Stimulated activated CD4-positive, alpha-beta T cell treated with anti-CD3 and anti-CD28 coated beads, TNF-alpha, amount 100 ng/mL, for 48 hours (primary cell): ENCODE measurements at regions not wholly inside any gene's neighbourhood (a gene's known extent, or its start where the extent isn't known, plus 50 kb on each side); places are given as distances from the start of the nearest gene placed in this dataset.
"Not testable (repeated sequence)": the region's sequence is repeated elsewhere in the genome, so short reads cannot be mapped to it uniquely, and the experiment has no call there.

Experiments used
- DNase-seq, 3 donors: peaks; one replicate each; pipeline ENCODE4 v3.0.0-alpha.2; 2020; ENCODE audit warnings: low read depth in 3 of 3

DNA sequence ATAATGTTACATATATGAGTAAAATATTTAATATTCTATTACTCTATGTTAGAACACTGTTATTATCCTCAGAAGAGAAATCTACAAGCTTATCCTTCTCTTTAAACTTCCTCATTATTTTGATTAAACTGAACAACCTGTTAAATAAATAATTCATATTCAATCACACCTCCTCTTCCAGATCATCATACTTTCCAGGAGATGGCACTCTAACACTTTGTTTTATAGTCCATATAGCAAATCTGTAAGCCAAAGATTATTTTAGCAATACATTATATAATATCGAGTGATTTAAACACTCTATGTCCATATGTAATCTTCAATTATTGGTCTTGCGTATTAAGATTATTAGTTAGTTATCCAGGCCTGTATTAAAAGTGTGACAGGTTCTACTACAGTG is 694.1 kb downstream of the ANKRD7 start:
- no peak for DNase-seq

DNA sequence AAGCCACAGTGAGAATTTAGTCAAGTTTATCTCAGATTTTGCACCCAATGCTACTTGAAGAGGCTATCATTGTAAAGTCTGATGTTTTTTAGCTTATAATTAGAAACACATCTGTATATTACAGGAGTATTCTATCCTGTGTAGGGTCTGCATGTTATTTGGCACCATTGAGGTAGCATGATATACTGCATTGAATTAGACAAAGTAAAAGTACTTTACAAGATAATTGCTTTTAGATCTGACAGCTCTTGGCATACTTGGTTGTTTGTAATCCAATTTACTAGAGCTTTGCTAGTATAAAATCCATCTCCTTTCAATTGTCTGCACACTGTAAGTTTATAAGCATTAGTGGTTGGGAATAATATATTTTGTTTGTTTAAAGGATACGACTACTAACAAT is 714.3 kb downstream of the ANKRD7 start:
- no peak for DNase-seq

DNA sequence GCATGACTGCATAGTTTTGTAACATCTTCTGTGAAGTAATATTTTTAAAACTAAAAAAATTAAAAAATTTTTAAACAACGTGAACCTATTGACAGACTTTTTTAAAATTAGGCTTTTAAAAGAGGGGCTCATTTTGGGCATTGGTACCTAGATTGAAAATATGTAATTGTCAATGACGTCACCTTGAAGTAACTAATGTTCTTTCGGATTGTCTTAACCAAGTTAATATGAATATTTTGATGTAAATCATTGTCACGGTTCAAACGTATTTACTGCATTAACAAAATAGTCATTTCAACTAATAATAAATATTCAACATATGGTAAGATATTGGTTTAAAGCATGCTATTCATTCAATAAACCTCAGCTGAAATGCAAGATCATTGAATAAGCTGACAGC is 719.8 kb downstream of the ANKRD7 start:
- DNase-seq = no peak

DNA sequence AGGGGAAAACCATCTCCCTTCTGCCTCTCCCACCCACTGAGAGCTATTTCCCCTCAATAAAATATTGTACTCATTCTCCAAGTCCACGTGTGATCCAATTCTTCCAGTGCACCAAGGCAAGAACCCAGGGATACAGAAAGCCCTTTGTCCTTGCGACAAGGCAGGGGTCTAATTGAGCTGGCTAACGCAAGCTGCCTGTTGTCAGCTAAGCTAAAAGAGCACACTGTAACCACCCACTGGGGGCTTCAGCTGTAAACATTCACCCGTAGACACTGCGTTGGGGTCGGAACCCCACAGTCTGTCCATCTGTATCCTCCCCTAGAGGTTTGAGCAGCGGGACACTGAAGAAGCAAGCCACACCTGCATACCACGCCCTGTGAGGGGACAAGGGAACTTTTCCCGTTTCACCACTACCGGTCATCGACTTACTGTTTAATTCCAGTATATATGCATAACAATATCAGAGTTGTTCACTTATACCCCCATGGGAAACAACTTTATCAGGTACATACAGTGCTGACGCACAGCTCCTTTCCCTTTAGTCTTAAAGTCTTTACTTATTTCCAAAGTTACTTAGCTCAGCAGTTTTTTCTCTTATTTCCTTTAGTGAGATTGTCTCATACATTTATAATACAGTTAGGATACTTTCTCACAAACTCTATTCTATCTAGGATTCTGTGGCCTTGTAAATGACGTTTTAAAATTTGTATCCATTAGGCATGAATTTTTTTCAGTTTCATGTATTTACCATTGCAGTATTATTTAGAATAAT is 721.6 kb downstream of the ANKRD7 start:
- DNase-seq = no peak

DNA sequence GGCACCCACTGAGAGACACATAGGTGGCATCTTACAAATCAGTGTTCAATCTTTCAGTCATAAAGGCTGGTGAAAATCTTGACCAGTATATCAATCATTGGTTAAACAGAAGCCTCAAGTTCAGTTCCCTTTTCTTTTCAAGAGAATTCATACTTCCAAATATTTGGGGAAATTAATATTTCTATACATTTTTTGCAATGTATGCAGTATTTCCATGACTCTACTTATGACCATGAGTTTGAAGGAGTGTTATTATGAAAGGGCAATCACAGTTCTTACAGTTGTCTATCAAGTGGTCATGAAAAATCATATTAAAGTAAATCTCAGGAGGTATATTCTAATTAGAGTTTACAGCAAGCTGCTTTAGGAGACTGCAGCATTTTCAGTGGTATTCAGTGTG is 724.0 kb downstream of the ANKRD7 start:
- no peak for DNase-seq

DNA sequence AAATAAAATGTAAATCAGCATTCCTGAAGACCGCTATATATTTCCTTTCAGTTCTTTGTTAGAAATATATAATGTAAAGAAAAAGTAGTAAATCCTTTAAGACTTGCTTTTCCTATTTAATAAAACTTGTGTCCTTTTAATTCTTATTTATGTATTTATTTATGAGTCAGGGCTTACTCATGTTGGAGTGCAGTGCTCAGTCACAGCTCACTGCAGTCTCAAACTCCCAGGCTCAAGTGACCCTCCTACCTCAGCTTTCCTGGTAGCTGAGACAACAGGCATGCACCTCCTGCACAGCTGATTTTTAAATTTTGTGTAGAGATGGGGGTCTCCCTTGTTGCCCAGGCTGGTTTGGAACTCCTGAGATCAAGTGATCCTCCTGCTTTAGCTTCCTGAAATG is 724.5 kb downstream of the ANKRD7 start:
- DNase-seq = no peak

DNA sequence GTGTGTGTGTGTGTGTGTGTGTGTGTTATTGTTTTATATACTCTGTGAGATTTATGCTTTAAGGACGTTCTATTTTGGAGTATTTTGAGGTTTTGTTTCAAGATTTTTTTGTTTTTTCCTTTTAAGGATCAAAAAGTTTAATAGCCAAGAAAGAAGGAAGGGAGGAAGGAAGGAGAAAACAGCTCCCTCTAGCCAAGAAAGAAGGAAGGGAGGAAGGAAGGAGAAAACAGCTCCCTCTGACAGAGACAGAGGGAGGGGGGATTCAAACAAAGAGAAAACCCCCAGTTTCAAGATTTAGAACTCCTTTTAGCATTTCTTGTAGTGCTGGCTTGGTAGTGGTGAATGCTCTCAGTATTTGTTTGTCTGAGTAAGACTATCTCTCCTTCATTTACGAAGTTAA is 731.8 kb downstream of the ANKRD7 start:
- DNase-seq = not testable (repeated sequence)

DNA sequence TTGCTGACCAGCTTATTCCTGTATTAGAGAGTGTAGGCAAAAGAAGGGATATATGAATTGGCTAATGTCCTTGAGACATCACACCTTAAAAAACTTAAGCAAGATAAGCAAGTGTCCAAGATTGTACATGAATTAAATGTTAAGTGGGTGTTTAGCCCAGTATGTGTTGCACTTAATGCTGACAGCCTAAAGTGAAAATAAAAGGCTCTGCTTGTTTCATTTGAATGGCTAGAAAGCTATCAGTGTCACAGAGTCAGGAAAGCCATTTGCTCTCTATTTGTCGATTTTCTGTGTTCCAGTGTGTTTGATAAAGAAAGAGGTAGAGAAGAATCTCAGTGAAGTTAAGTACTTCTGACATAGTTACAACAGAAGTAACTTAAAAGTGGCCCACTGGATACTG is 744.9 kb downstream of the ANKRD7 start:
- DNase-seq = no peak

DNA sequence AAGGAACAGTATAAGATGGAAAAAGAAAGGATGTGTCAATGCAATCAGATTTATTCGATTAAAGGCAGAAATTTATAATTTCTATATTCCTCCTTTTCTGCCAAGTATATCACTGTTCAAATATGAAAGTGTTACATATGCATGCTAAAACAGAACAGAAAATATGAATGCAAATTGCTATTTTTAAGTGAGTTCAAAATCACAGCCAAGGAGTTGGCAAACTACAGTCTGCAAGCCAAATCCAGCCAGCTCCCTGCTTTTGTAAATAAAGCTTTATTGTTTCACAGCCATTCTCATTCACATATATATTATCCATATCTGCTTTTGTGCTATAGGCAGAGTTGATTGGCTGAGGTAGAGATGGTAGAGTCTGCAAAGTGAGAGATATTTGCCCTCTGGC is 747.2 kb downstream of the ANKRD7 start:
- DNase-seq = no peak

DNA sequence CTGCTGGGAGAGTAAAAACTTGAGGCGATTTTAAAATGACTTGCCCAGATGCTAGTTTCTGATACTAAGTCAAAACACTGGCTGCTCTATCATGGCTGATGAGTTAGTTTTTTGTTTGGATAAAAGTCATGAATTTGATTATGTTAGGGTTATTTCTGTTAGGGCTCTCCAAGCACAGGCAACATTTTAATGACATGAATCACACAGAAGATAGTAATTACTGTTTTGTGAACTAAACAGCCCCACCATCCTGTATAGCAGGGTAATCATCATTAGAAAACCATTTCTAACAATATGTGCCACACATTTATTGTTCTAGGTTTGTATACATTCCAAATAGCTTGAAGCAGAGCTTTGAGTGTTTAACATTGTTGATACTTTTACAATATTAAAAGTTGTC is 750.3 kb downstream of the ANKRD7 start:
- DNase-seq = no peak

DNA sequence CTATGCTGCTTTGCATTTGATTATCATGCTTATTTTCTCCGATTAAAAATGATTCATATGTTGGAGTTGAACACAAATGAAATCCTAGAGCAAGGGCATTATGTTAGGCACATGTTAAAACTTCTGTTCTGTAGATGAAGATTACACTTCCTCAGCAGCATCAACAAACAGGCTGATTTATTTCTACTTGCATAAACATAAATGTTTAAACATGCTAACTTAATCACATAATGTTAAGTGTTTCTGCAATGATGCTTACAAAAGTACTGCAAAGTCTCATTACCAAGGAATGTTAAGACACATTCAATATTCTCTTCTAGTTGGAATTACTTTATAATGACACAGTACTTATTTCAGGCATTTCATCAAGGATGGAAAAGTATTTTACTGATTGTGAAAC is 770.8 kb downstream of the ANKRD7 start:
- no peak for DNase-seq

DNA sequence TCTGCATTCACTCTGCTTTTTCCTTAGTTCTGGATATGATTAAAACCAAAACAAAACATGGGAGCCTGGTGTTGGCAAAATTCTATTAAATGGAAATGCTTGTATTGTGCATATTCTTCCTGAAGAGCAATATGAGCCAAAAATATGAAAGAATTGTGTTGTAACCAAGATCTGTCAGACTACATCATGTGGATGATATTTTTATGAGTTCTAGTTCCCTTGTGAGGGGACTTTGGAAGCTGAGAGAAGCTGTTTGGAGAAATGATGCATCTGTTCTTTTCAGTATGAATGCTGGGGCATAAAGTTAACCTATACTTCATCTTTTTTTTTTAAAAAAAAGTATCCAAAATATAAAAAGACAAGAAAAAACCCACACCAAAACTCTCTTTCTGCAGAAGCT is 782.7 kb downstream of the ANKRD7 start:
- DNase-seq = no peak

DNA sequence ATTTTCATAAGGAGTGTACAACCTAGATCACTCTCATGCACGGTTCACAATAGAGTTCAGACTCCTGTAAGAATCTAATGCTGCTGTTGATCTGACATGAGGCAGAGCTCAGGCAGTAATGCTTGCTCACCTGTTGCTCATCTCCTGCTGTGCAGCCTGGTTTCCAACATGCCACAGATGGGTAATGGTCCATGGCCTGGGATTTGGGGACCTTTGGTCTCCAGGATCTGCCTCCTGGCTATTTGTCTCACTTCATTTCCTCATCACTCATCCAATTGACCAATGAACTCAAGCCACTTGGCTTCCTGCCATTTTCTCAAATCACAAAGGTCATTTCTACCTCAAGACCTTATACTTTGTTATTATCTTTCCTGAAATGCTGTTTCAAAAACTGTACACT is 786.1 kb downstream of the ANKRD7 start:
- DNase-seq = no peak

DNA sequence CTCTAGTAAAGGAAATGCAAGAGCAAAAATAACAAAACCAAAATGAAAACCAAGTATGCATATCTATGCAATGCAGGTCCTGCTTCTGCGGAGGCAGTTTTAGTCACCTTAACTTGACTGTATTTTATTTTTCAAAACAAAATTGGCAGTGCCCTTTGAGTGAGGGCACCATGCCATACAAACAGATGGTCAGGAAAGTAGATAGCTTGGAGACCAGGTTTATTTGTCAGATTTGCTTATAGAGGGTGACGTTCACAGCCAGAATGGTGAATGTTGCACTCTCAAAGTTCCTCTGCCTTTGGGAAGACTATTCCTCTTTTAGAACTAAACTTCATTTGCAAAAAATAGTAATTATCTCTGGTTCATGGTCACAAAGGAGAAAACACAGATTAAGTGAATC is 801.9 kb downstream of the ANKRD7 start:
- no peak for DNase-seq

DNA sequence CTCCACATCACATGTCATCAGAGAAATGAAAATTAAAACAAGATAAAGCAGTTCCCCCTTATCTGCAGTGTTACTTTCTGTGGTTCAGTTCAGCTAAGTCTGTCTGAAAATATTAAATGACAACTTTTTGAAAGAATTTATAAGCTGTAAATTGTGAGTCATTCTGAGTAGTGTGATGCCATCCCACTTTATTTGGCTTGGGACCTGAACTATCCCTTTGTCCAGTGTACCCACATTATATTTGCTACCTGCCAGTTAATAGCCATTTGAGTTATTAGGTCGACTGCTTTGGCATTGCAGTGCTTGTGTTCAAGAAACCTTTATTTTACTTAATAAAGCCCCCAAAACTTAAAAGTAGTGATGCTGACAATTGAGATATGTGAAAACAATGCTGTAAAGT is 804.2 kb downstream of the ANKRD7 start:
- no peak for DNase-seq

DNA sequence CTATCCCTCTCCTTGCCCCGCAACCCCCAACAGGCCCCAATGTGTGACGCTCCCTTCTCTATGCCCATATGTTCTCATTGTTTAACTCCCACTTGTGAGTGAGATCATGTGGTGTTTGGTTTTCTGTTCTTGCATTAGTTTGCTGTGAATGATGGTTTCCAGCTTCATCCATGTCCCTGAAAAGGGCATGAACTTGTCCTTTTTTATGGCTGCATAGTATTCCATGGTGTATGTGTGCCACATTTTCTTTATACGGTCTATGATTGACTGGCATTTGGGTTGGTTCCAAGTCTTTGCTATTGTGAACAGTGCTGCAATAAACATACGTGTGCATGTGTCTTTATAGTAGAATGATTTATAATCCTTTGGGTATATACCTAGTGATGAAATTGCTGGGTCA is 807.6 kb downstream of the ANKRD7 start:
- DNase-seq = not testable (repeated sequence)

DNA sequence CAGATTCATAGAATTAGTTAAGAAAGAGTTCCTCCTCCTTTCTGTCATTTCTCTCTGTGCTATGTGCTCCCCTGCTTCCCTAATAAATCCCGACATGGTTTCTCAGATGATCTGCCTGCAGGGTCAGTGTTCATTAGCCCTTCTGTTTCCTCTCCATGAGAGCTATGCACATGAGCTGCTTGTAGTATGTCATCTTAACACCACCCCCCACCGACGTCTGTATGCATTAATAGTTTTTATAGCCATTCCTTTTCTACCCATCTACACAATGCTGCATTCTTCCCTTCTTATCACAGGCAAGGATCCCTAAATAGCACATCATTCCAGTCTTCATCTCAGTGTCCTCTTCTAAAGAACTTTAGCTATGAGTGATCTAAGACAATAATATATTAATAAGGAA is 809.1 kb downstream of the ANKRD7 start:
- DNase-seq = no peak

DNA sequence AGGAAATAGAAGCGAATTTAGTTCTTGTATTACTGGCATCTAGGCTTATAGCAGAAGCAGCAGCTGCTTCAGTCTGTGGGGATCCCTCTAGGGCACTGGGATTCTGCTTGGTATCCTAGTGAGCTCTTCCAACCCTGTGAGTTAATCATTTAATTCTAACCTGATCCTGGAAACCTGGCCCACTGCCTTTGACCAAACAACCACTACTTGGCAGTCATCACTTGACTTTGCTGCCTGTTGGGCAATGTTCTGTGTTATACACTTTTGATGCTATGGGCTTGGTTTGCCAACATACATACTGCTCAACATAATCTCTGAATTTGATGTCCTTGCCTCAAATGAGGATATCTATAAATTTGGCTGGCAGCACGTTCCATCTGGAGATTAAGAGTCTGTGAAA is 813.4 kb downstream of the ANKRD7 start:
- DNase-seq = no peak

DNA sequence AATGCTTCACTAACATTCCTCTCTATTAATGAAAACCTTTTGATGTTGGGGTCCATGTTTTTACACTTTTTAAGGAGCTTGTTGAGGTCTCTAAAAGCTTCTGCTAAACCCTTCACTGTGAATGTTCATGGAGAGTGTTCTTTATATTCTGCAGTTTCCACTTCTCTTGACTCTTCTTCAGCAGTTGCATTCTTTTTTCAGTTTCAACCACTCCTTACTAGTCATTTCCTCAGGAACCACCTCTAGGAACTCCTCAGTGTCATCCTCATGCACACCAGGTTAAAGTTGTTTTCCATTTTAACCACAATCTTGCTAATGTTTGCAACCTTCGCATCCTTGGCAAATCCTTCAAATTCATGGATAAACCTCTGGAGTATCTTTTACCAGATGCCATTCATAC is 821.6 kb downstream of the ANKRD7 start:
- DNase-seq = no peak

DNA sequence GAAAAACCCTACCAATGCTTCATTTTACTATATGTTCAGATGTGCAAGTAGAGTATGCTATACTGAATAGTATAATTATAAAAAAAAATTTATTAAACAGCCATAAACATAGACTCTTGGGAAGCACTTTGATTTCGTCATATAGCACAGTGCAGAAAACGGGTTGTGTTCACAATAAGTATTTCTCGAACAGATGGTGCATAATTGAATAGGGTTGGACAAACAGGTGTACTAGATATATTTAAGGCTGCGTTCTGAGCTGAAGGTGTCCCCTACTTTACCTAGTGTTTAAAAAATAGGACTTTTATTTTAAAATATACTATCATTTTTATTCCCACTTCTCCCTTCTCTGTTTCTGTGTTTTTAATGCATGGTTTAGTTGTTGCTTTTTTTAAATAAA is 841.5 kb downstream of the ANKRD7 start:
- no peak for DNase-seq

DNA sequence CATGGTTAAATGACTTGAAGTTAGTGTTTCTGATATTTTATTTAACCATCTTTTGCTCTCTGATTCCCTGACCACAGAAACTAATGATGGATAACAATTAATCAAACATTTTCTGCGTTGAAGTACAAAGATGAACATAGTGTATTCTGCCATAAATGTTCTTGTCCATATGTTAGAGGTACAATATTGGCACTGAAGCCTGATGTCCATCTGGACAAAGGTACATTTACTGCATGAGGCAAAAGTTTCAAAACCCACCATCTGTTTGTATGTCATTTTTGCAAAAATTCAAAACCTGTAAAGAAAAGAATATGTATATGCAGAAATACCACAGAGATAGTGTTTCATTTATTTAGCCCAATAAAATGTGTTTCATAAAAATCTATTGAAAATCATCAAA is 861.5 kb downstream of the ANKRD7 start:
- no peak for DNase-seq

DNA sequence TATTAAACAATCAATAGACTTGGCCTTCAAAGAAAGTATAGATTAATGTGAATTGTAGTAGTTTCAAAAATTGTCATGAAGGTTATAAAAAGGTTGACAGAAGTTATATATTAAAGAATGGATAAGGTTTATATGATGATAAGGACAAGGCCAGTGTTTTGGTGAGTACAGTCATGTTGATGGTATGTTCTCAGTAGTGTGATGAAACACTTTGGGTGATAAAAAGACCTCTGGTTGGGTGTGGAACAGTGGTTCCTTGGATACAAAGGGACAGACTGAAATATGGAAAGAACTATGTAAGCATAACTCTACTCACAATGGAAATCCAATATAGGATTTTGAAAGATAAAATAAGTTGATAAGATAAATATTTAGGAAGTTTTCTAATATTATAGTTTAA is 866.3 kb downstream of the ANKRD7 start:
- no peak for DNase-seq

DNA sequence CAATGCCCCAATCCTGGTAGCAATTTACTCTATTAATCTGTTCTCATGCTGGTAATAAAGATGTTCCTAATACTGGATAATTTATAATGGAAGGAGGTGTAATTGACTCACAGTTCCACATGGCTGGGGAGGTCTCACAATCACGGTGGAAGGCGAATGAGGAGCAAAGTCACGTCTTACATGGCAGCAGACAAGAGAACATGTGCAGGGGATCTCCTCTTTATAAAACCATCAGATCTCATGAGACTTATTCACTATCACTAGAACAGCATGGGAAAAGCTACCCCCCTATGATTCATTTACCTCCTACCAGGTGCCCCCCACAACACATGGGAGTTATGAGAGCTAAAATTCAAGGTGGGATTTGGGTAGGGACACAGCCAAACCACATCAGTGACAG is 872.2 kb downstream of the ANKRD7 start:
- no peak for DNase-seq

DNA sequence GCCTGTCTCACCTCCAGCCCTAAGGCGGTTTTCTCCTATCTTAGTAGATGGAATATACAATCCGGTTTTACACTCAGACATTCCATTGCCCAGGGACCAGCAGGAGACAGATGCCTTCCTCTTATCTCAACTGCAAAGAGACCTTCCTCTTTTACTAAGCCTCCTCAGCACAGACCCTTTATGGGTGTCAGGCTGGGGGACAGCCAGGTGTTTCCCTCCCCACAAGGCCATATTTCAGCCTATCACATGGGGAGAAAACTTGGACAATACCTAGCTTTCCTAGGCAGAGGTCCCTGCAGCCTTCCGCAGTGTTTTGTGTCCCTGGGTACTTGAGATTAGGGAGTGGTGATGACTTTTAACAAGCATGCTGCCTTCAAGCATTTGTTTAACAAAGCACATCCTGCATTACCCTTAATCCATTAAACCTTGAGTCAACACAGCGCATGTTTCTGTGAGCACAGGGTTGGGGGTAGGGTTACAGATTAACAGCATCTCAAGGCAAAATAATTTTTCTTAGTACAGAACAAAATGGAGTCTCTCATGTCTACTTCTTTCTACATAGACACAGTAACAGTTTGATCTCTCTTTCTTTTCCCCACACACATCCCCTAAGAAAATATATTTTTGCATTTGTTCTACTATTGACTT is 876.2 kb downstream of the ANKRD7 start:
- not testable (repeated sequence) for DNase-seq
